IPS-20b (cell line): ENCODE measurements at regions not wholly inside any gene's neighbourhood (a gene's known extent, or its start where the extent isn't known, plus 50 kb on each side); places are given as distances from the start of the nearest gene placed in this dataset.
"Not testable (repeated sequence)": the region's sequence is repeated elsewhere in the genome, so short reads cannot be mapped to it uniquely, and the experiment has no call there.

ENCODE experiments used
- H3K27ac ChIP-seq: one replicate; pipeline ENCODE4 v1.5.1; 2013; ENCODE audit warnings: low read length
- H3K27me3 ChIP-seq: 2 replicates; pipeline ENCODE4 v1.6.1; 2013; ENCODE audit warnings: mild to moderate bottlenecking, low read length, inconsistent platforms; ENCODE audit not compliant: insufficient read depth
- H3K36me3 ChIP-seq: 2 replicates; pipeline ENCODE4 v1.6.1; 2013; ENCODE audit warnings: low read depth, mild to moderate bottlenecking, inconsistent platforms, low read length, moderate library complexity; ENCODE audit not compliant: insufficient read depth
- H3K4me1 ChIP-seq: 2 replicates; pipeline ENCODE4 v1.6.1; 2013; ENCODE audit warnings: mild to moderate bottlenecking, control low read depth, inconsistent platforms, low read length, moderate library complexity; ENCODE audit not compliant: insufficient read depth
- H3K4me3 ChIP-seq: 2 replicates; pipeline ENCODE4 v1.5.1; 2013; ENCODE audit warnings: mild to moderate bottlenecking, low read length, inconsistent platforms
- H3K9ac ChIP-seq: 2 replicates; pipeline ENCODE4 v1.6.1; 2013; ENCODE audit warnings: low read depth, mild to moderate bottlenecking, inconsistent platforms, low read length, moderate library complexity
- H3K9me3 ChIP-seq: 2 replicates; pipeline ENCODE4 v1.6.1; 2013; ENCODE audit warnings: mild to moderate bottlenecking, low read depth, low read length, inconsistent platforms; ENCODE audit not compliant: insufficient read depth

- Histone ChIP-seq H3K9me3 (no peaks in the 10 kb centered on the region), H3K9ac (no peak overlapping the region), H3K27me3 (no peaks in the 10 kb centered on the region), H3K36me3 (no peaks in the 10 kb centered on the region), H3K27ac (no peak overlapping the region), H3K4me3 (no peak overlapping the region), H3K4me1 (no peaks in the 10 kb centered on the region)
Measured at GRCh38 chr1:59193443-59194093, 103.3 kb upstream of the FGGY start.

GRCh38 chr1:59194621-59195020 lies 102.3 kb upstream of the FGGY start:
- Histone ChIP-seq H3K4me3 (no peak overlapping the region), H3K9me3 (no peaks in the 10 kb centered on the region), H3K27ac (no peak overlapping the region), H3K9ac (no peak overlapping the region), H3K4me1 (no peaks in the 10 kb centered on the region), H3K27me3 (no peaks in the 10 kb centered on the region), H3K36me3 (no peaks in the 10 kb centered on the region)

GRCh38 chr1:59195151-59195550 lies 101.7 kb upstream of the FGGY start:
- Histone ChIP-seq H3K4me1 (no peaks in the 10 kb centered on the region), H3K4me3 (no peak overlapping the region), H3K36me3 (no peaks in the 10 kb centered on the region), H3K27ac (no peak overlapping the region), H3K9ac (no peak overlapping the region), H3K9me3 (no peaks in the 10 kb centered on the region), H3K27me3 (no peaks in the 10 kb centered on the region)

GRCh38 chr1:59198564-59198963 lies 98.3 kb upstream of the FGGY start:
- Histone ChIP-seq H3K27ac (no peak overlapping the region), H3K4me3 (no peak overlapping the region), H3K9me3 (no peaks in the 10 kb centered on the region), H3K4me1 (no peaks in the 10 kb centered on the region), H3K9ac (no peak overlapping the region), H3K27me3 (no peaks in the 10 kb centered on the region), H3K36me3 (no peaks in the 10 kb centered on the region)

GRCh38 chr1:59199147-59199546 lies 97.7 kb upstream of the FGGY start:
- Histone ChIP-seq H3K9me3 (no peaks in the 10 kb centered on the region), H3K9ac (no peak overlapping the region), H3K4me1 (no peaks in the 10 kb centered on the region), H3K36me3 (no peaks in the 10 kb centered on the region), H3K4me3 (no peak overlapping the region), H3K27me3 (no peaks in the 10 kb centered on the region), H3K27ac (no peak overlapping the region)

- no peaks in the 10 kb centered on the region for H3K27me3 ChIP-seq
- no peaks in the 10 kb centered on the region for H3K36me3 ChIP-seq
- H3K9ac ChIP-seq, result no peak overlapping the region
- H3K4me1 ChIP-seq, result no peaks in the 10 kb centered on the region
- 0 out of 2 replicates have a peak, but pooled peaks cover 3% of the 10 kb centered on the region for H3K9me3 ChIP-seq
- no peak overlapping the region for H3K4me3 ChIP-seq
- H3K27ac ChIP-seq, result no peak overlapping the region
Measured at GRCh38 chr1:59199719-59200376, 97.0 kb upstream of the FGGY start.

GRCh38 chr1:59201341-59201740 lies 95.6 kb upstream of the FGGY start:
- Histone ChIP-seq H3K9me3 (0 out of 2 replicates have a peak, but pooled peaks cover 6% of the 10 kb centered on the region), H3K4me3 (no peak overlapping the region), H3K36me3 (no peaks in the 10 kb centered on the region), H3K27ac (no peak overlapping the region), H3K27me3 (no peaks in the 10 kb centered on the region), H3K9ac (no peak overlapping the region), H3K4me1 (no peaks in the 10 kb centered on the region)

GRCh38 chr1:59202455-59202854 lies 94.4 kb upstream of the FGGY start:
- Histone ChIP-seq H3K4me3 (no peak overlapping the region), H3K9ac (no peak overlapping the region), H3K4me1 (no peaks in the 10 kb centered on the region), H3K36me3 (no peaks in the 10 kb centered on the region), H3K27ac (no peak overlapping the region), H3K9me3 (0 out of 2 replicates have a peak, but pooled peaks cover 6% of the 10 kb centered on the region), H3K27me3 (no peaks in the 10 kb centered on the region)

GRCh38 chr1:59204001-59204400 lies 92.9 kb upstream of the FGGY start:
- Histone ChIP-seq H3K36me3 (no peaks in the 10 kb centered on the region), H3K9ac (no peak overlapping the region), H3K4me1 (no peaks in the 10 kb centered on the region), H3K9me3 (0 out of 2 replicates have a peak, but pooled peaks cover 6% of the 10 kb centered on the region), H3K27ac (no peak overlapping the region), H3K27me3 (no peaks in the 10 kb centered on the region), H3K4me3 (no peak overlapping the region)

GRCh38 chr1:59206616-59207015 lies 90.3 kb upstream of the FGGY start:
- H3K27ac ChIP-seq, H3K9me3 ChIP-seq, H3K36me3 ChIP-seq, H3K4me1 ChIP-seq, H3K9ac ChIP-seq, H3K27me3 ChIP-seq, H3K4me3 ChIP-seq: not testable (repeated sequence)

GRCh38 chr1:59210430-59210829 lies 86.5 kb upstream of the FGGY start:
- not testable (repeated sequence) for H3K4me3 ChIP-seq, H3K27ac ChIP-seq, H3K9ac ChIP-seq, H3K4me1 ChIP-seq, H3K27me3 ChIP-seq, H3K9me3 ChIP-seq, H3K36me3 ChIP-seq

GRCh38 chr1:59212706-59213105 lies 84.2 kb upstream of the FGGY start:
- H3K9ac ChIP-seq, result no peak overlapping the region
- H3K27ac ChIP-seq, result no peak overlapping the region
- no peaks in the 10 kb centered on the region; the same call in 1 of the 2 replicates for H3K9me3 ChIP-seq
- no peaks in the 10 kb centered on the region for H3K36me3 ChIP-seq
- H3K27me3 ChIP-seq, result no peaks in the 10 kb centered on the region
- H3K4me3 ChIP-seq, result no peak overlapping the region
- H3K4me1 ChIP-seq, result no peaks in the 10 kb centered on the region
